K562 (cell line): ENCODE measurements at regions not wholly inside any gene's neighbourhood (a gene's known extent, or its start where the extent isn't known, plus 50 kb on each side); places are given as distances from the start of the nearest gene placed in this dataset.

Source experiments
- ATAC-seq: fragments of 200-7000 bp; cut with Tn5 transposase; 3 replicates; pipeline ENCODE4 v1.9.1; 2020; ENCODE audit warnings: moderate library complexity
- BruUV-seq: library from RNA; stranded (reverse); fragments of 400-500 nt; replicated peaks from 2 replicates; lab custom pipeline; 2021; lab: Mats Ljungman, UMichigan
- CTCF ChIA-PET: fragments of 300-600 bp; formaldehyde crosslinking; extraction: SDS; loops from one replicate; lab custom pipeline; 2021; ENCODE audit warnings: low intra/inter-chr PET ratio; lab: Yijun Ruan, JAX
- POLR2A ChIA-PET: fragments of 300-600, 350-650 bp; sonication (Branson Sonifier 250); formaldehyde crosslinking; extraction: SDS; loops from one replicate; lab custom pipeline; 2021; ENCODE audit warnings: antibody characterized with exemption, inconsistent platforms; lab: Yijun Ruan, JAX
- DNase-seq, 4 experiments: peaks; one replicate each; pipeline versions ENCODE4 v3.0.0 to v3.0.0-alpha.2; 2011 to 2018; ENCODE audit warnings: low spot score in 3 of 4, mixed read lengths in 3 of 4; ENCODE audit errors: extremely low read depth in 1 of 4
- FAIRE-seq: peaks from 2 replicates; lab custom pipeline; 2011; peaks lifted over from hg19 to GRCh38; lab: Jason Lieb, UNC
- H2AFZ ChIP-seq: 2 replicates; pipeline ENCODE4 v1.6.0; 2011; ENCODE audit warnings: low read depth, low read length, control low read depth, inconsistent platforms
- H3K27ac ChIP-seq: fragments of 200-600 bp; 3 replicates; pipeline ENCODE4 v1.8.0; 2011; ENCODE audit warnings: low read depth, mild to moderate bottlenecking, control low read depth, inconsistent platforms, low read length, moderate library complexity, mixed read lengths; ENCODE audit errors: extremely low read depth
- H3K27me3 ChIP-seq, 2 experiments: fragments of 300-600 bp in 1 of 2; 2 replicates in 1 of 2; 3 replicates in 1 of 2; pipeline versions ENCODE4 v1.6.0 to v1.8.0; 2011; ENCODE audit warnings: inconsistent platforms in 2 of 2, low read length in 2 of 2, mild to moderate bottlenecking in 1 of 2, mixed read lengths in 1 of 2, moderate library complexity in 1 of 2; ENCODE audit not compliant: control insufficient read depth in 2 of 2, insufficient read depth in 2 of 2
- H3K36me3 ChIP-seq: fragments of 300-600 bp; 3 replicates; pipeline ENCODE4 v1.8.0; 2011; ENCODE audit warnings: mild to moderate bottlenecking, low read length, inconsistent platforms; ENCODE audit not compliant: control insufficient read depth, insufficient read depth
- H3K4me1 ChIP-seq, 2 experiments: fragments of 200-600 bp in 1 of 2; replicated peaks in 1 of 2; 2 replicates in 1 of 2; 3 replicates in 1 of 2; pipeline versions ENCODE4 v1.5.1 to v1.8.0; 2011; ENCODE audit warnings: inconsistent platforms in 2 of 2, low read length in 2 of 2, mild to moderate bottlenecking in 1 of 2, mixed read lengths in 1 of 2, moderate library complexity in 1 of 2; ENCODE audit not compliant: control insufficient read depth in 2 of 2, insufficient read depth in 2 of 2
- H3K4me2 ChIP-seq: 2 replicates; pipeline ENCODE4 v1.6.1; 2011; ENCODE audit warnings: low read length, control low read depth, inconsistent platforms, mixed read lengths; ENCODE audit not compliant: insufficient read depth
- H3K4me3 ChIP-seq: fragments of 200-600 bp; sonication (generic), shearing (Covaris generic); 2 replicates; pipeline ENCODE4 v1.5.1; 2016; ENCODE audit warnings: control low read depth, inconsistent platforms
- H3K79me2 ChIP-seq: fragments of 200-600 bp; 3 replicates; pipeline ENCODE4 v1.8.0; 2011; ENCODE audit warnings: low read length, inconsistent platforms; ENCODE audit not compliant: control insufficient read depth, insufficient read depth
- H3K9ac ChIP-seq, 2 experiments: 2 replicates each; pipeline versions ENCODE4 v1.6.0 to v1.6.1; 2011; ENCODE audit warnings: low read depth in 2 of 2, low read length in 2 of 2, control low read depth in 1 of 2, inconsistent platforms in 1 of 2, mild to moderate bottlenecking in 1 of 2, mixed read lengths in 1 of 2; ENCODE audit not compliant: insufficient read depth in 1 of 2
- H3K9me1 ChIP-seq: one replicate; pipeline ENCODE4 v1.6.0; 2011; ENCODE audit warnings: inconsistent platforms, mild to moderate bottlenecking, low read length, moderate library complexity; ENCODE audit not compliant: control insufficient read depth, insufficient read depth
- H3K9me3 ChIP-seq: replicated peaks from 2 replicates; pipeline ENCODE4 v1.5.1; 2011; ENCODE audit warnings: low read depth, low read length, inconsistent platforms; ENCODE audit not compliant: control insufficient read depth, insufficient read depth
- H4K20me1 ChIP-seq: replicated peaks from 2 replicates; pipeline ENCODE4 v1.6.1; 2011; ENCODE audit warnings: low read length, inconsistent platforms, mixed read lengths; ENCODE audit not compliant: control insufficient read depth, insufficient read depth
- CHCHD3 ChIP-seq: fragments of 250-450 bp; sonication (Bioruptor Pico); IDR thresholded peaks from 2 replicates; pipeline ENCODE4 v2.1.2; 2022; ENCODE audit warnings: mild to moderate bottlenecking
- NFATC3 ChIP-seq: fragments of 450-650 bp; IDR thresholded peaks from 2 replicates; pipeline ENCODE4 v1.6.1; 2017; ENCODE audit warnings: mild to moderate bottlenecking
- SPI1 ChIP-seq: IDR thresholded peaks from 2 replicates; pipeline ENCODE4 v1.6.1; 2011; ENCODE audit warnings: low read depth, low read length, control low read depth, borderline replicate concordance
- SRSF1 ChIP-seq: fragments of 200-400 bp; formaldehyde crosslinking; IDR thresholded peaks from 2 replicates; pipeline ENCODE4 v1.6.1; 2017; ENCODE audit warnings: mild to moderate bottlenecking, low read depth, low read length, moderate library complexity
- TCFL5 ChIP-seq: fragments of 250-450 bp; sonication (Bioruptor Pico); conservative IDR thresholded peaks from 2 replicates; pipeline ENCODE4 v1.6.1; 2021; ENCODE audit warnings: mild to moderate bottlenecking, moderate library complexity, matching md5 sums
- TFAM ChIP-seq: fragments of 250-450 bp; sonication (Bioruptor Pico); conservative IDR thresholded peaks from 2 replicates; pipeline ENCODE4 v1.5.0; 2021; ENCODE audit warnings: mild to moderate bottlenecking, moderate library complexity
- TOE1 ChIP-seq, 2 experiments: fragments of 450-650 bp in 1 of 2; sonication (generic) in 1 of 2; formaldehyde crosslinking in 1 of 2; IDR thresholded peaks; 2 replicates each; pipeline versions ENCODE4 v1.7.1 to v1.8.0; 2016 to 2022; ENCODE audit warnings: borderline replicate concordance in 2 of 2, mild to moderate bottlenecking in 2 of 2, antibody characterized with exemption in 1 of 2, inconsistent platforms in 1 of 2, low read depth in 1 of 2, missing genetic modification reagents in 1 of 2, moderate library complexity in 1 of 2
- ZNF175 ChIP-seq: fragments of 200-800 bp; sonication (Bioruptor generic); IDR thresholded peaks from 2 replicates; pipeline ENCODE4 v1.6.1; 2016; ENCODE audit warnings: low read depth, mild to moderate bottlenecking, missing genetic modification characterization, missing compliant biosample characterization
- ZNF76 ChIP-seq: fragments of 250-450 bp; sonication (Bioruptor Pico); IDR thresholded peaks from 2 replicates; pipeline ENCODE4 v1.4.0; 2020; ENCODE audit warnings: mild to moderate bottlenecking, moderate library complexity, borderline replicate concordance
- WGBS: fragments of 100-300 bp; shearing (Covaris generic); methylation state at CpG from one replicate; pipeline ENCODE4 v1.1.6; 2016; ENCODE audit warnings: low coverage, mixed read lengths; ENCODE audit not compliant: insufficient coverage; ENCODE audit errors: missing lambda C conversion rate; 5-methylcytosine and 5-hydroxymethylcytosine counted together
- in situ Hi-C: fragments of 300-500 bp; cut with MboI; formaldehyde crosslinking; loops from 4 replicates; pipeline ENCODE4 v1.15.0; 2018; ENCODE audit warnings: inconsistent platforms, mixed read lengths
- intact Hi-C: fragments of 100-400 bp; cut with micrococcal nuclease; formaldehyde crosslinking; loops from 2 replicates; pipeline ENCODE4 v1.14.2; 2022
- TF ChIP-seq, protein P1 (sequence below), 2 experiments: fragments of 450-650 bp in 1 of 2; sonication (generic) in 1 of 2; formaldehyde crosslinking in 1 of 2; IDR thresholded peaks in 1 of 2; conservative IDR thresholded peaks in 1 of 2; 2 replicates each; pipeline versions ENCODE4 v1.6.1 to v1.8.1; 2016 to 2023; ENCODE audit warnings: mild to moderate bottlenecking in 2 of 2, moderate library complexity in 2 of 2, inconsistent platforms in 1 of 2, missing genetic modification reagents in 1 of 2
- TF ChIP-seq, protein P2 (sequence below): sonication (generic); formaldehyde crosslinking; IDR thresholded peaks from 2 replicates; pipeline ENCODE4 v1.8.0; 2022; ENCODE audit warnings: mild to moderate bottlenecking, missing genetic modification reagents
- TF ChIP-seq, protein P3 (sequence below): fragments of 450-650 bp; IDR thresholded peaks from 2 replicates; pipeline ENCODE4 v1.6.1; 2016; ENCODE audit warnings: mild to moderate bottlenecking

DNA sequence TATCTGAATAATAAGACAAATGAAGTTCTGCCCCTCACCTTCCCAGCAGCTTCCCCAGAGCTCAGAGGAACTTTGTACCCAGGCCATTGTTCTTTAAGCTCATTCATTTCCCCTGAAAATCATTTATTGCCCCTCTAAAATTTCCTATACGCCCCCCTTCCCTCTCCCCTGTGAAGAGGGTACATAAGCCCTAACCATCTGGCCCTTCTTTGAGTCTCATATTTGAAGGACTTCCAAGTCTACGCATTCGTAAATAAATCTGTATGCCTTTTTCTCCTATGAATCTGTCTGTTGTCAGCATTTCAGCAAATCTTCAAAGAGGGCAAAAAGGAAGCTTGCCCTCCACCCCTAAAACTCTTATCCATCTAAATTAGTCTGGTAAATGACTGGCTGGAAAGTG lies 73.1 kb upstream of the DST start (continued):
- TF ChIP-seq, protein P1, sequence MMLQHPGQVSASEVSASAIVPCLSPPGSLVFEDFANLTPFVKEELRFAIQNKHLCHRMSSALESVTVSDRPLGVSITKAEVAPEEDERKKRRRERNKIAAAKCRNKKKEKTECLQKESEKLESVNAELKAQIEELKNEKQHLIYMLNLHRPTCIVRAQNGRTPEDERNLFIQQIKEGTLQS (IDR thresholded peaks at IDR 0.05), result no peak
- TF ChIP-seq, protein P1 (CRISPR knock-in tag; conservative IDR thresholded peaks at IDR 0.05), result no peak
- TF ChIP-seq TCFL5 (CRISPR knock-in tag) (no peak), NFATC3 (no peak), ZNF175 (CRISPR knock-in tag) (no peak), TFAM (CRISPR knock-in tag) (no peak)
- TF ChIP-seq, protein P2, sequence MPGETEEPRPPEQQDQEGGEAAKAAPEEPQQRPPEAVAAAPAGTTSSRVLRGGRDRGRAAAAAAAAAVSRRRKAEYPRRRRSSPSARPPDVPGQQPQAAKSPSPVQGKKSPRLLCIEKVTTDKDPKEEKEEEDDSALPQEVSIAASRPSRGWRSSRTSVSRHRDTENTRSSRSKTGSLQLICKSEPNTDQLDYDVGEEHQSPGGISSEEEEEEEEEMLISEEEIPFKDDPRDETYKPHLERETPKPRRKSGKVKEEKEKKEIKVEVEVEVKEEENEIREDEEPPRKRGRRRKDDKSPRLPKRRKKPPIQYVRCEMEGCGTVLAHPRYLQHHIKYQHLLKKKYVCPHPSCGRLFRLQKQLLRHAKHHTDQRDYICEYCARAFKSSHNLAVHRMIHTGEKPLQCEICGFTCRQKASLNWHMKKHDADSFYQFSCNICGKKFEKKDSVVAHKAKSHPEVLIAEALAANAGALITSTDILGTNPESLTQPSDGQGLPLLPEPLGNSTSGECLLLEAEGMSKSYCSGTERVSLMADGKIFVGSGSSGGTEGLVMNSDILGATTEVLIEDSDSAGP (CRISPR knock-in tag), result no peak

DNA sequence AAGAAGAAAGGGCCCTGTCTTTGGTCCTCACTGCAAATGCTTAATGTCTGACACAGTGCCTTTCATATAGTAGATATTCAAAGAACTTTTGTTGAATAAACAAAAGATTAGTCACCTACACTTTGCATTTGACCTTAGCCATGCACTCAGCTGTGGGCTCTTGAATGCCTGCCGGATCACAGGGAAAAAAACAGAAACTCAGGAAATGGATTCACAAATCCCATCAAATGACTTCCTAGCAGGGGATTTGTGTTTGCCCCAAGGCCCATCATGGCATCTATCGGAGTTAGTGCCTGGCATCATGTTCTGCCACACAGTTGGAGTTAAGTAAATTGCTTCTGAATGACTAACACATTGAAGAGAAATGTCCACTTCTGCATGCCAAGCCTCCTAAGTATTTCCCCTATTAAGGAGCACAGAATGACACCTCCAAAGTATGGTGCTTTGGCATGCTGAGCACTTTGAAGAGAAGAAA lies 72.3 kb upstream of the DST start:
- H3K4me3 ChIP-seq, result no peak overlapping the region
- no peak for DNase-seq
- TF ChIP-seq CHCHD3 (CRISPR knock-in tag) (no peak), ZNF76 (no peak), SPI1 (no peak), TOE1 (IDR thresholded peaks at IDR 0.05; ENCODE audit: borderline replicate concordance) (no peak), TOE1 (CRISPR knock-in tag; IDR thresholded peaks at IDR 0.05; ENCODE audit: borderline replicate concordance, low read depth) (no peak), SRSF1 (no peak)
- TF ChIP-seq, protein P3, sequence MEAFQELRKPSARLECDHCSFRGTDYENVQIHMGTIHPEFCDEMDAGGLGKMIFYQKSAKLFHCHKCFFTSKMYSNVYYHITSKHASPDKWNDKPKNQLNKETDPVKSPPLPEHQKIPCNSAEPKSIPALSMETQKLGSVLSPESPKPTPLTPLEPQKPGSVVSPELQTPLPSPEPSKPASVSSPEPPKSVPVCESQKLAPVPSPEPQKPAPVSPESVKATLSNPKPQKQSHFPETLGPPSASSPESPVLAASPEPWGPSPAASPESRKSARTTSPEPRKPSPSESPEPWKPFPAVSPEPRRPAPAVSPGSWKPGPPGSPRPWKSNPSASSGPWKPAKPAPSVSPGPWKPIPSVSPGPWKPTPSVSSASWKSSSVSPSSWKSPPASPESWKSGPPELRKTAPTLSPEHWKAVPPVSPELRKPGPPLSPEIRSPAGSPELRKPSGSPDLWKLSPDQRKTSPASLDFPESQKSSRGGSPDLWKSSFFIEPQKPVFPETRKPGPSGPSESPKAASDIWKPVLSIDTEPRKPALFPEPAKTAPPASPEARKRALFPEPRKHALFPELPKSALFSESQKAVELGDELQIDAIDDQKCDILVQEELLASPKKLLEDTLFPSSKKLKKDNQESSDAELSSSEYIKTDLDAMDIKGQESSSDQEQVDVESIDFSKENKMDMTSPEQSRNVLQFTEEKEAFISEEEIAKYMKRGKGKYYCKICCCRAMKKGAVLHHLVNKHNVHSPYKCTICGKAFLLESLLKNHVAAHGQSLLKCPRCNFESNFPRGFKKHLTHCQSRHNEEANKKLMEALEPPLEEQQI, result no peak
- TF ChIP-seq, all 486 proteins: peak for 0
- in situ Hi-C loops (no loop called here), intact Hi-C loops (loop anchor here (10.0 kb wide), 1 partner anchor 600 kb away; the partner anchor contains the start of gene PRIM2)
- Histone ChIP-seq H4K20me1 (no peaks in the 10 kb centered on the region), H3K36me3 (no peaks in the 10 kb centered on the region), H3K79me2 (no peaks in the 10 kb centered on the region), H3K9me1 (no peaks in the 10 kb centered on the region), H3K27ac (no peak overlapping the region), H3K4me1 (no peaks in the 10 kb centered on the region), H3K4me2 (no peak overlapping the region), H3K9me3 (no peaks in the 10 kb centered on the region; the same call in none of the 2 replicates), H3K27me3 (no peaks in the 10 kb centered on the region), H2AFZ (no peak overlapping the region), H3K9ac (no peak overlapping the region)
- ChIA-PET POLR2A (no interaction called here), CTCF (no interaction called here)
- FAIRE-seq, result no peak
- BruUV-seq, result no TSS peak
- no peak for ATAC-seq
- WGBS, result 13% methylated on average over 2 of the region's 2 CpGs
